ENCODE measurements at regions not wholly inside any gene's neighbourhood (a gene's known extent, or its start where the extent isn't known, plus 50 kb on each side); places are given as distances from the start of the nearest gene placed in this dataset.

- DNase-seq: no peak
Measured at GRCh38 chr7:46750321-46750865, 829.3 kb upstream of the IGFBP3 start.

- no peak for DNase-seq
Measured at GRCh38 chr7:46747869-46748576, 827.0 kb upstream of the IGFBP3 start.

GRCh38 chr7:46746695-46747687, 825.9 kb upstream of the IGFBP3 start:
- DNase-seq: no peak

GRCh38 chr7:46745707-46746090, 824.6 kb upstream of the IGFBP3 start:
- no peak for DNase-seq

- no peak for DNase-seq
Measured at GRCh38 chr7:46744957-46745706, 824.1 kb upstream of the IGFBP3 start.

GRCh38 chr7:46742601-46743000, 821.5 kb upstream of the IGFBP3 start:
- no peak for DNase-seq

- no peak for DNase-seq
Measured at GRCh38 chr7:46741938-46742540, 821.0 kb upstream of the IGFBP3 start.

- DNase-seq: no peak
Measured at GRCh38 chr7:46741181-46741580, 820.1 kb upstream of the IGFBP3 start.

GRCh38 chr7:46739518-46740234, 818.6 kb upstream of the IGFBP3 start:
- DNase-seq: no peak

GRCh38 chr7:46738796-46739195, 817.7 kb upstream of the IGFBP3 start:
- DNase-seq: no peak

- DNase-seq: no peak
Measured at GRCh38 chr7:46738165-46738564, 817.1 kb upstream of the IGFBP3 start.

- no peak for DNase-seq
Measured at GRCh38 chr7:46725838-46726237, 804.8 kb upstream of the IGFBP3 start.

GRCh38 chr7:46725136-46725535, 804.1 kb upstream of the IGFBP3 start:
- DNase-seq: no peak

- no peak for DNase-seq
Measured at GRCh38 chr7:46723742-46724141, 802.7 kb upstream of the IGFBP3 start.

- DNase-seq: no peak
Measured at GRCh38 chr7:46723003-46723402, 801.9 kb upstream of the IGFBP3 start.

GRCh38 chr7:46720761-46721160, 799.7 kb upstream of the IGFBP3 start:
- DNase-seq: no peak

GRCh38 chr7:46719616-46720015, 798.5 kb upstream of the IGFBP3 start:
- DNase-seq: no peak

- no peak for DNase-seq
Measured at GRCh38 chr7:46716926-46717325, 795.9 kb upstream of the IGFBP3 start.

GRCh38 chr7:46715579-46715978, 794.5 kb upstream of the IGFBP3 start:
- DNase-seq: no peak

- DNase-seq: no peak
Measured at GRCh38 chr7:46714904-46715303, 793.8 kb upstream of the IGFBP3 start.

GRCh38 chr7:46713868-46714596, 793.0 kb upstream of the IGFBP3 start:
- DNase-seq: no peak

Measured in stimulated activated CD8-positive, alpha-beta memory T cell treated with anti-CD3 and anti-CD28 coated beads, Interleukin-4, amount 100 ng/mL, for 48 hours (primary cell).